Upper lobe of left lung (tissue), 4 donors: ENCODE measurements at regions not wholly inside any gene's neighbourhood (a gene's known extent, or its start where the extent isn't known, plus 50 kb on each side); places are given as distances from the start of the nearest gene placed in this dataset.

Experiments
- POLR2AphosphoS5 ChIP-seq, 2 donors: sonication (generic); formaldehyde crosslinking; IDR thresholded peaks; one replicate each; pipeline ENCODE4 v1.5.1; 2017; ENCODE audit warnings: antibody characterized with exemption in 2 of 2
- TF ChIP-seq, protein P1 (sequence below), 6 experiments: fragments of 450-650 bp in 4 of 6; fragments of 200-600 bp in 2 of 6; sonication (generic) in 2 of 6; IDR thresholded peaks; one replicate each; pipeline ENCODE4 v1.5.1; 2016 to 2019; ENCODE audit warnings: antibody characterized with exemption in 6 of 6

DNA sequence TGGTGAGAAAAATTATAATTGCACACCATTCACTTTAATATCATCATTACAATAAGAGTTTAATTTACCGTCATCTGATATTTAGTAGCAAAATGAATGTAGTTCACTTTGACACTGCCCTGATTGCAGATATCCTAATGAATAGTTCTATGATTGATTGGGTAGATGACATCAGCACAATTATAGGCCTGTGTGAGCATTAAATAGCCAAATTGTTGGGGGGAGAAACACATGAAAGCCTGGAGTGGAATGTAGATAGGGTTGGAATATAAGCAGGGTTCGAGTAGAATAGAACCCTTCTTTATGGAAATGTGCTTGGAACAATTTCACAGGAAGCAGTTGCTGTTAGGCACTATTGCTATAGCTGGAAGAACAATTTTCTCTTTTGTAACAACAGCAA, 1526.2 kb downstream of the RPA4 start:
- no peak for TF ChIP-seq POLR2AphosphoS5 (IDR thresholded peaks at IDR 0.05)
- TF ChIP-seq, protein P1, sequence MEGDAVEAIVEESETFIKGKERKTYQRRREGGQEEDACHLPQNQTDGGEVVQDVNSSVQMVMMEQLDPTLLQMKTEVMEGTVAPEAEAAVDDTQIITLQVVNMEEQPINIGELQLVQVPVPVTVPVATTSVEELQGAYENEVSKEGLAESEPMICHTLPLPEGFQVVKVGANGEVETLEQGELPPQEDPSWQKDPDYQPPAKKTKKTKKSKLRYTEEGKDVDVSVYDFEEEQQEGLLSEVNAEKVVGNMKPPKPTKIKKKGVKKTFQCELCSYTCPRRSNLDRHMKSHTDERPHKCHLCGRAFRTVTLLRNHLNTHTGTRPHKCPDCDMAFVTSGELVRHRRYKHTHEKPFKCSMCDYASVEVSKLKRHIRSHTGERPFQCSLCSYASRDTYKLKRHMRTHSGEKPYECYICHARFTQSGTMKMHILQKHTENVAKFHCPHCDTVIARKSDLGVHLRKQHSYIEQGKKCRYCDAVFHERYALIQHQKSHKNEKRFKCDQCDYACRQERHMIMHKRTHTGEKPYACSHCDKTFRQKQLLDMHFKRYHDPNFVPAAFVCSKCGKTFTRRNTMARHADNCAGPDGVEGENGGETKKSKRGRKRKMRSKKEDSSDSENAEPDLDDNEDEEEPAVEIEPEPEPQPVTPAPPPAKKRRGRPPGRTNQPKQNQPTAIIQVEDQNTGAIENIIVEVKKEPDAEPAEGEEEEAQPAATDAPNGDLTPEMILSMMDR (IDR thresholded peaks at IDR 0.05): no peak
